Posterior vena cava (tissue), 2 donors: ENCODE measurements at regions not wholly inside any gene's neighbourhood (a gene's known extent, or its start where the extent isn't known, plus 50 kb on each side); places are given as distances from the start of the nearest gene placed in this dataset.
"Not testable (repeated sequence)": the region's sequence is repeated elsewhere in the genome, so short reads cannot be mapped to it uniquely, and the experiment has no call there.

Source experiments
- DNase-seq: peaks from one replicate; pipeline ENCODE4 v3.0.0-alpha.2; 2020; ENCODE audit warnings: low spot score
- intact Hi-C, 2 donors: fragments of 100-400 bp; cut with DNase I; formaldehyde crosslinking; loops; one replicate each; pipeline versions ENCODE4 v1.14.1 to v1.14.2; 2022 to 2023
- donor health status: DM: yes; HTN: yes; CAD: no.
- donor health status: DM: yes; HTN: yes; CAD: no.

- intact Hi-C loops, result no loop called here
- DNase-seq, result no peak
Measured at GRCh38 chr12:88681271-88681670, 101.0 kb upstream of the KITLG start.

- intact Hi-C loops, result no loop called here
Measured at GRCh38 chr12:88677464-88677863, 97.2 kb upstream of the KITLG start.

DNA sequence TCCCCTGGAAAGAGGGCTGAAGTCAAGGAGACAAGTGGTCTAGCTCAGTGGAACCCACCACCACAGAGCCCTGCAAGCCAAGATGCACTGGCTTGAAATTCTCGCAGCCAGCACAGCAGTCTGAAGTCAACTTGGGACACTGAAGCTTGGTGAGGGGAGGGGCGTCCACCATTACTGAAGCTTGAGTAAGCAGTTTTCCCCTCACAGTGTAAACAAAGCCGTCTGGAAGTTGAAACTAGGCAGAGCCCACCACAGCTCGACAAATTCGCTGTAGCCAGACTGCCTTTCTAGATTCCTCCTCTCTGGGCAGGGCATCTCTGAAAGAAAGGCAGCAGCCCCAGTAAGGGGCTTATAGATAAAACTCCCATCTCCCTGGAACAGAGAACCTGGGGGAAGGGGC lies 87.3 kb upstream of the KITLG start:
- intact Hi-C loops, DNase-seq: not testable (repeated sequence)

More at GRCh38 chr12:88677464-88677863, 97.2 kb upstream of the KITLG start:
- no peak for DNase-seq

- intact Hi-C loops, result no loop called here
- no peak for DNase-seq
Measured at GRCh38 chr12:88665071-88665470, 84.8 kb upstream of the KITLG start.

GRCh38 chr12:88662961-88663360 lies 82.7 kb upstream of the KITLG start:
- intact Hi-C loops, result no loop called here
- DNase-seq, result no peak

DNA sequence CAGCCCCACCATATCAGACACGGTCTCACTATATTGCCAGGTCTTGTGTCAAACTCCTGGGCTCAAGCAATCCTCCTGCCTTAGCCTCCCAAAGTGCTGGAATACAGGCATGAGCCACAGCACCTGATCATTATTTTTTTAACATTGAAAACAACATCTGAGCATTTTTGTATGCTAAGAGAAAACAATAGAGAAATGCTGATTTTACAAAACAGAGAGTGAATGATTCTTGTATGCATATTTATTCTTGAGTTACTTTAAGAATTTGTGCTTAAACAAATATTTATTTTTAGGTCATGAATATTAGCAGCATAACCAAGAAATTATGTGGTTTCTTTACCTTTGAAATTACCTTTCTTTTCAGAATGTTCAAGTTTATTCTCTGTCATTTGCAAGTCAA lies 81.8 kb upstream of the KITLG start:
- intact Hi-C loops, result no loop called here
- no peak for DNase-seq

- intact Hi-C loops, result no loop called here
- no peak for DNase-seq
Measured at GRCh38 chr12:88658009-88658408, 77.7 kb upstream of the KITLG start.

GRCh38 chr12:88650715-88651114 lies 70.4 kb upstream of the KITLG start:
- DNase-seq, result no peak
- intact Hi-C loops, result no loop called here

- no peak for DNase-seq
- intact Hi-C loops, result no loop called here
Measured at GRCh38 chr12:88648625-88649024, 68.4 kb upstream of the KITLG start.

- intact Hi-C loops, result no loop called here
- no peak for DNase-seq
Measured at GRCh38 chr12:88646824-88647223, 66.6 kb upstream of the KITLG start.

DNA sequence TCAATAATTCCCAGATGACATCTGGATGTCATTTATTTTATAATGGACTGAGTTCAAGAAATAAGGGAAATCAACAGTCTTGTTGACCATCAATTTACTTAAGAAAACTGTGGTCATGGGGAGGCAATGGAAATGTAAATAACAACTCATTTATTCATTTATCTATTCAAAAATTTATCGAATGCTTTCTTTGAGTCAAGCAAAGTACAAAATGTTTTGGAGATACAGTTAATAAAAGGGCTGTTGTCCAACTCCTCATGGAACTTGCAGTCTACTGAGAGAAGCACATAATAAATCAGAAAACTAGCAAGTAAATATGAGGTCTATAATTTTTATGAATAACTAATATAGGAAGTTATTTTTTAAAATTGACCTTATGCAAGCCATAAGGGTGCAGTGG lies 65.5 kb upstream of the KITLG start:
- DNase-seq, result no peak
- intact Hi-C loops, result no loop called here

DNA sequence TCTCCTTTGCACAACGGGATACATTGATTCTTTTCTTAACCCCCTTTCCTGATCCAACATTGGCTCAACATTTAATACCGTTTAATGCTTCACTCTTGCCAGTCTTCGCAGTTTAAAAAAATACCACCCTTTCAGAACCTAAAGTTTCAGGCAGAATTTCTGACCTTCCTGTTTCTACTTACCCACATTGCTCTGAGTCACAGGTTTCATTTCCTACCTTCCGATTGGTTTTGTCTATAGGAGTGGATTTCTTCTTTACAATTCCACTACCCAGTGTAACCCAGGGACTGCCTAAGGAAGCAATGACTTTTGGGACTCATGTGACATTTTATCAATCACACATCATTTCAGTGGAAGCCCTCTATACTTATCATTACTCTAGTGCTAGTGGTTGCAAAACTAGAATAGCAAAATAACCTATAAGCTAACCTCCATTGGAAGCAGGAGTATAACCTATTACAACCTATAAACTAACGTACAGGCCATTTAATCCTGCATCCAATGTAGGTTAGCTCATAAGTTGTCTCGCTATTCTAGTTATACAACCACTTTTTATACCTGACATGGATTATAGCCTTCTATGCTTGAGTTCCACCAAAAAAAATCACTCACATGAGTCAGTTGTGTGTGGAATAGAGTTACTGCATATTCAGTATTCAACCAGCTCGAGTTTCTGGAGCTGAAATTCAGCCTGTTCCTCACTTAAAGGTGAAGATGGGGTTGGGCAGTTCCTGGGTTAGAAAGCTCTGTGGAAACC lies 64.9 kb upstream of the KITLG start:
- intact Hi-C loops, result no loop called here
- DNase-seq, result no peak

- intact Hi-C loops, result no loop called here
- no peak for DNase-seq
Measured at GRCh38 chr12:88643685-88644084, 63.4 kb upstream of the KITLG start.

GRCh38 chr12:88642675-88643431 lies 62.6 kb upstream of the KITLG start:
- no peak for DNase-seq
- intact Hi-C loops, result no loop called here

DNA sequence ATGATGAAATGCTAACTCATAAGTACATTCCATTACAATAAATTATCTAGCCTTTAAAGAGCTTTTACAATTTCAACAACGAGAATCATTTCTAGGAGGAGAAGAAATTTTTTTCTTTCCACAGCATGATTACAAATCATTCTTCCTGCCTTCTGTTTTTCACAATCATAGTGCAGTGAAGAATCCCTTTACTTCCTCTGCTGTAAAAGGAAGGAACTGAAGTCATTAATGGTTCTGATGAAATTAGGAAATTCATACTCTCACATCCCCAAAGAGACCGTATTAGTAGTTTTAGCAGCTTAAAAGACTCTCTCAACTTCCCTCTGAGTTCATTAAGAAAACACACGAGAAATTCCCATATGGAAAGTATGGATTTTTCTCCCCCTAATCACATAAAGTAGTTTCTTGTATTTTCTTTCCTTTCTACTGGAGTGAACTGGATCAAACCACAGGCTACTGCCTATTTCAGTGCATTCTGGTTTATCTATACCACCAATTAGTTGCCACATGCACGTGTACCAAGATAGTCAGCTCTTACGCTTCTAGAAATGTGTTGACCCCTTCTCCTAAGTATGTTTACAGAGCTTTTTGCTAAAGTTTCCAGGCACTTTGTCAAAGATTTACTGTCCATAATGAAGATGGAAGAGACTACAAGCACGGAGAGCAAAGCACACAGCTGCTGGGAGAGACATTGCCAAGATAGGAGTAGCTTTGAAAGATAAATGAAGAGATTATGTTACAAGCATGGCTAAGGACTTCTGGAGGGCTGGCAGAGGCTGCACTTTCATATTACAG lies 58.9 kb upstream of the KITLG start:
- intact Hi-C loops, result no loop called here
- no peak for DNase-seq

DNA sequence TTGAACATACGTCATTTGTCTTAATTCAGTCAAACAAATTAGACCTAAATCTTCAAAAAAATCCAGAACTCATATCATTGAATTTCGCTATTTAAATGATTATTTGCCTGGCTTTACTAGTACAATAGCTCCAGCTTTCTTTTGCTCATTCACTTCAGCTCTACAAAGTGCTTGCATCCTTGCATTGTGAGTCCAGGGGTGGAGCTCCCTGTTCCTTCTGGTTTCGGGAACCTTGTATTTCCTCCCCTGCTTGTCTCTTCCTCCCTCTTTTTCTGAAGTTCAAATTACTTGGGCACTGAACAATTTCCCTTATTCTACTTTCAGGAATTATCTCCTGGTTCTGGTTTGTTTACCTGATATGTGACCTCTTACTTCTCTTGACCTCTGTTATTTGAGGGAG lies 58.1 kb upstream of the KITLG start:
- no peak for DNase-seq
- intact Hi-C loops, result no loop called here

DNA sequence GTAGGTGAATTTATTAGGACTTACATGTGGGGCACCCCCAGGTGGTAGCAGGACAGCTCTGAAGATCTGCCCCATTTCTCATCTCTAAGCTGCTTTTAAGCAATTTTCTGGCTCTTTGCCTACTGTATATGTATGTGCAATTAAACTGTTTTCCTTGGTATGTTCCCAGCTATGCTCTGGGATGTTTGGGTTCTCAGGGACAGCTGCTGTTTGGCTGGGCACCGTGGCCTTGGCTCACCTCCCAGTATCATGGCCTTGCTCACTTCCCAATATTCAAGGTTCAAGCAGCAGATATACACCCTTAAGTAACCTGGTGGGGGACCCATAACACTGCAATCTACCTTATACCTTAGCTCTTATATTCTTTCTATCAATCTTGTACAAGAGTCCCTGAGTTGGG lies 53.7 kb upstream of the KITLG start:
- intact Hi-C loops, result no loop called here
- DNase-seq, result no peak

GRCh38 chr12:88633312-88633711 lies 53.0 kb upstream of the KITLG start:
- intact Hi-C loops, result no loop called here
- no peak for DNase-seq

DNA sequence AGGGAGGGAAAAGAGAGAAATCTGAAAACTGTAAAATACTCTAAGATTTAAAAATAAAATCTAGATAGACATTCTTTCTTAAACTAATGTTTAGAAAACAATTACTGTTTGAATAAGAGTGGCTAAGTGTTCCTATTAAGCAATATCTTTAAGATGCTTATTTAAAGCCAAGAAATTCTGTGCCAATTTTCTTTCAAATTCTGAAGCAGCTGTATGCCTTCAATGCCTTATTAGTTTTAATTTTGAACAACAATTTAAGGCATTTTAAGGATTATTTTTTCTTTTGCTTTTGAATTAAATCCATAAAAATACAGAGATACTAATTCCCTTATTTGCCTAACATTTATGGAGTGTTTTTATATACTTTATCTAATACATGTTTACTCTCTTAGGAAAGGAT lies 50.3 kb upstream of the KITLG start:
- intact Hi-C loops, result no loop called here
- no peak for DNase-seq
